ENCODE measurements at regions not wholly inside any gene's neighbourhood (a gene's known extent, or its start where the extent isn't known, plus 50 kb on each side); places are given as distances from the start of the nearest gene placed in this dataset.

- in situ Hi-C loops (cut with HindIII; ENCODE audit: low pct_unique_long_range_greater_than_20kb, low sequenced_read_pairs), result no loop called here
Measured at GRCh38 chr15:39174332-39174731, 406.5 kb upstream of the THBS1 start.

GRCh38 chr15:39176030-39176429, 404.8 kb upstream of the THBS1 start:
- in situ Hi-C loops (cut with HindIII; ENCODE audit: low pct_unique_long_range_greater_than_20kb, low sequenced_read_pairs), result no loop called here
- no peak for DNase-seq (ENCODE audit: low read depth)

More at GRCh38 chr15:39174332-39174731, 406.5 kb upstream of the THBS1 start:
- peak; percentile 51 for DNase-seq (ENCODE audit: low read depth)

GRCh38 chr15:39177561-39177960, 403.3 kb upstream of the THBS1 start:
- DNase-seq (ENCODE audit: low read depth), result no peak
- in situ Hi-C loops (cut with HindIII; ENCODE audit: low pct_unique_long_range_greater_than_20kb, low sequenced_read_pairs), result no loop called here

GRCh38 chr15:39180030-39180429, 400.8 kb upstream of the THBS1 start:
- DNase-seq (ENCODE audit: low read depth), result no peak
- in situ Hi-C loops (cut with HindIII; ENCODE audit: low pct_unique_long_range_greater_than_20kb, low sequenced_read_pairs), result no loop called here

- in situ Hi-C loops (cut with HindIII; ENCODE audit: low pct_unique_long_range_greater_than_20kb, low sequenced_read_pairs), result no loop called here
- no peak for DNase-seq (ENCODE audit: low read depth)
Measured at GRCh38 chr15:39180483-39180933, 400.4 kb upstream of the THBS1 start.

GRCh38 chr15:39181056-39181747, 399.7 kb upstream of the THBS1 start:
- DNase-seq (ENCODE audit: low read depth), result no peak
- in situ Hi-C loops (cut with HindIII; ENCODE audit: low pct_unique_long_range_greater_than_20kb, low sequenced_read_pairs), result no loop called here

- no peak for DNase-seq (ENCODE audit: low read depth)
- in situ Hi-C loops (cut with HindIII; ENCODE audit: low pct_unique_long_range_greater_than_20kb, low sequenced_read_pairs), result no loop called here
Measured at GRCh38 chr15:39181940-39182339, 398.9 kb upstream of the THBS1 start.

GRCh38 chr15:39183164-39183881, 397.6 kb upstream of the THBS1 start:
- no peak for DNase-seq (ENCODE audit: low read depth)
- in situ Hi-C loops (cut with HindIII; ENCODE audit: low pct_unique_long_range_greater_than_20kb, low sequenced_read_pairs), result no loop called here

- DNase-seq (ENCODE audit: low read depth), result no peak
- in situ Hi-C loops (cut with HindIII; ENCODE audit: low pct_unique_long_range_greater_than_20kb, low sequenced_read_pairs), result no loop called here
Measured at GRCh38 chr15:39184701-39185390, 396.0 kb upstream of the THBS1 start.

GRCh38 chr15:39188314-39188713, 392.6 kb upstream of the THBS1 start:
- in situ Hi-C loops (cut with HindIII; ENCODE audit: low pct_unique_long_range_greater_than_20kb, low sequenced_read_pairs), result no loop called here
- no peak for DNase-seq (ENCODE audit: low read depth)

- peak; percentile 27 for DNase-seq (ENCODE audit: low read depth)
Measured at GRCh38 chr15:39188930-39189329, 391.9 kb upstream of the THBS1 start.

GRCh38 chr15:39191871-39192291, 389.0 kb upstream of the THBS1 start:
- in situ Hi-C loops (cut with HindIII; ENCODE audit: low pct_unique_long_range_greater_than_20kb, low sequenced_read_pairs), result no loop called here
- no peak for DNase-seq (ENCODE audit: low read depth)

More at GRCh38 chr15:39188930-39189329, 391.9 kb upstream of the THBS1 start:
- in situ Hi-C loops (cut with HindIII; ENCODE audit: low pct_unique_long_range_greater_than_20kb, low sequenced_read_pairs), result no loop called here

GRCh38 chr15:39192351-39192750, 388.5 kb upstream of the THBS1 start:
- peak; percentile 34 for DNase-seq (ENCODE audit: low read depth)
- in situ Hi-C loops (cut with HindIII; ENCODE audit: low pct_unique_long_range_greater_than_20kb, low sequenced_read_pairs), result no loop called here

- in situ Hi-C loops (cut with HindIII; ENCODE audit: low pct_unique_long_range_greater_than_20kb, low sequenced_read_pairs), result no loop called here
Measured at GRCh38 chr15:39192979-39193560, 387.8 kb upstream of the THBS1 start.

GRCh38 chr15:39193611-39194010, 387.3 kb upstream of the THBS1 start:
- DNase-seq (ENCODE audit: low read depth), result no peak
- in situ Hi-C loops (cut with HindIII; ENCODE audit: low pct_unique_long_range_greater_than_20kb, low sequenced_read_pairs), result no loop called here

More at GRCh38 chr15:39192979-39193560, 387.8 kb upstream of the THBS1 start:
- no peak for DNase-seq (ENCODE audit: low read depth)

- DNase-seq (ENCODE audit: low read depth), result no peak
- in situ Hi-C loops (cut with HindIII; ENCODE audit: low pct_unique_long_range_greater_than_20kb, low sequenced_read_pairs), result no loop called here
Measured at GRCh38 chr15:39194106-39194830, 386.6 kb upstream of the THBS1 start.

- peak; percentile 42 for DNase-seq (ENCODE audit: low read depth)
- in situ Hi-C loops (cut with HindIII; ENCODE audit: low pct_unique_long_range_greater_than_20kb, low sequenced_read_pairs), result no loop called here
Measured at GRCh38 chr15:39195961-39196486, 384.9 kb upstream of the THBS1 start.
